Transverse colon (tissue), 4 donors: ENCODE measurements at regions not wholly inside any gene's neighbourhood (a gene's known extent, or its start where the extent isn't known, plus 50 kb on each side); places are given as distances from the start of the nearest gene placed in this dataset.

Source experiments
- EP300 ChIP-seq: sonication (generic); formaldehyde crosslinking; IDR thresholded peaks from one replicate; pipeline ENCODE4 v1.6.1; 2017; ENCODE audit warnings: antibody characterized with exemption, low read depth
- POLR2AphosphoS5 ChIP-seq, 3 donors: sonication (generic); formaldehyde crosslinking; IDR thresholded peaks; one replicate each; pipeline ENCODE4 v1.6.1; 2016; ENCODE audit warnings: antibody characterized with exemption in 3 of 3
- TF ChIP-seq, protein P1 (sequence below), 5 experiments: fragments of 200-600 bp in 3 of 5; fragments of 450-650 bp in 2 of 5; sonication (generic) in 3 of 5; IDR thresholded peaks; 1 replicate in 2 of 5; 2 replicates in 3 of 5; pipeline ENCODE4 v1.5.1; 2016 to 2017; ENCODE audit warnings: antibody characterized with exemption in 5 of 5, inconsistent platforms in 3 of 5, mild to moderate bottlenecking in 2 of 5, moderate library complexity in 1 of 5

DNA sequence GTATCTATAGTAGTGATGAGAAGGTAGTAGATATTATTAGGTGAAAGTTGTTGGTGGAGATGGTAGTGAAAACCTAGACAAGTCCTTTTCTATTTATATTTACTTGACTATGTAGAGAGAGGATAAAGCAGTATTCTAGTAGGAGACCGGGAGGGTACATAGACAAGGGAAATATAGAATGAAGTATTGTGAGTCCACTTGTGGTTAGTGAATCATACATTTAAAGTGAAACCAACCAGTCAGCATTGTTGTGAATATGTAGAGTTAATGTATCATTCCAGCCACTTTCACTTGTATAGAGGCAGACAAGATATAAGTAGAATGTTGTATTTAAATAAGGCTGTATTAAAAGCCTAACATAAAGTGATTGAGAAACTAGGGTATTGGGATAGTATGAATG is 1711.3 kb upstream of the ACO1 start:
- TF ChIP-seq, protein P1, sequence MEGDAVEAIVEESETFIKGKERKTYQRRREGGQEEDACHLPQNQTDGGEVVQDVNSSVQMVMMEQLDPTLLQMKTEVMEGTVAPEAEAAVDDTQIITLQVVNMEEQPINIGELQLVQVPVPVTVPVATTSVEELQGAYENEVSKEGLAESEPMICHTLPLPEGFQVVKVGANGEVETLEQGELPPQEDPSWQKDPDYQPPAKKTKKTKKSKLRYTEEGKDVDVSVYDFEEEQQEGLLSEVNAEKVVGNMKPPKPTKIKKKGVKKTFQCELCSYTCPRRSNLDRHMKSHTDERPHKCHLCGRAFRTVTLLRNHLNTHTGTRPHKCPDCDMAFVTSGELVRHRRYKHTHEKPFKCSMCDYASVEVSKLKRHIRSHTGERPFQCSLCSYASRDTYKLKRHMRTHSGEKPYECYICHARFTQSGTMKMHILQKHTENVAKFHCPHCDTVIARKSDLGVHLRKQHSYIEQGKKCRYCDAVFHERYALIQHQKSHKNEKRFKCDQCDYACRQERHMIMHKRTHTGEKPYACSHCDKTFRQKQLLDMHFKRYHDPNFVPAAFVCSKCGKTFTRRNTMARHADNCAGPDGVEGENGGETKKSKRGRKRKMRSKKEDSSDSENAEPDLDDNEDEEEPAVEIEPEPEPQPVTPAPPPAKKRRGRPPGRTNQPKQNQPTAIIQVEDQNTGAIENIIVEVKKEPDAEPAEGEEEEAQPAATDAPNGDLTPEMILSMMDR (IDR thresholded peaks at IDR 0.05): no peak
- TF ChIP-seq EP300: no peak
- TF ChIP-seq POLR2AphosphoS5 (IDR thresholded peaks at IDR 0.05): no peak
